ENCODE measurements at regions not wholly inside any gene's neighbourhood (a gene's known extent, or its start where the extent isn't known, plus 50 kb on each side); places are given as distances from the start of the nearest gene placed in this dataset.

- DNase-seq (ENCODE audit: low spot score): no peak
Observed at GRCh38 chr1:234881893-234882771, 246.5 kb downstream of the TOMM20 start.

GRCh38 chr1:234879147-234880080 lies 249.2 kb downstream of the TOMM20 start:
- no peak for DNase-seq (ENCODE audit: low spot score)

- no peak for DNase-seq (ENCODE audit: low spot score)
Observed at GRCh38 chr1:234878288-234878687, 250.3 kb downstream of the TOMM20 start.

- no peak for DNase-seq (ENCODE audit: low spot score)
Observed at GRCh38 chr1:234877761-234878160, 250.9 kb downstream of the TOMM20 start.

- DNase-seq (ENCODE audit: low spot score): no peak
Observed at GRCh38 chr1:234875953-234876855, 252.4 kb downstream of the TOMM20 start.

GRCh38 chr1:234875328-234875952 lies 253.2 kb downstream of the TOMM20 start:
- DNase-seq (ENCODE audit: low spot score): no peak

GRCh38 chr1:234874291-234875288 lies 254.0 kb downstream of the TOMM20 start:
- DNase-seq (ENCODE audit: low spot score): peak; percentile 25

- no peak for DNase-seq (ENCODE audit: low spot score)
Observed at GRCh38 chr1:234871710-234872271, 256.8 kb downstream of the TOMM20 start.

- DNase-seq (ENCODE audit: low spot score): peak; percentile 40
Observed at GRCh38 chr1:234871039-234871709, 257.5 kb downstream of the TOMM20 start.

- DNase-seq (ENCODE audit: low spot score): peak; percentile 26
Observed at GRCh38 chr1:234870020-234870981, 258.3 kb downstream of the TOMM20 start.

- peak; percentile 68 for DNase-seq (ENCODE audit: low spot score)
Observed at GRCh38 chr1:234869182-234870019, 259.2 kb downstream of the TOMM20 start.

- DNase-seq (ENCODE audit: low spot score): peak; percentile 27
Observed at GRCh38 chr1:234868296-234869147, 258.5 kb upstream of the IRF2BP2 start.

GRCh38 chr1:234866007-234866866 lies 256.3 kb upstream of the IRF2BP2 start:
- peak; percentile 28 for DNase-seq (ENCODE audit: low spot score)

- DNase-seq (ENCODE audit: low spot score): no peak
Observed at GRCh38 chr1:234865171-234866006, 255.4 kb upstream of the IRF2BP2 start.

All from D341Med (cell line).